Testis (tissue), 2 donors: ENCODE measurements at regions not wholly inside any gene's neighbourhood (a gene's known extent, or its start where the extent isn't known, plus 50 kb on each side); places are given as distances from the start of the nearest gene placed in this dataset.
"Not testable (repeated sequence)": the region's sequence is repeated elsewhere in the genome, so short reads cannot be mapped to it uniquely, and the experiment has no call there.

Experiments
- DNase-seq: peaks from one replicate; pipeline ENCODE4 v3.0.0-alpha.2; 2019
- H3K27ac ChIP-seq, 2 donors: fragments of 200-600 bp; sonication (generic); one replicate each; pipeline ENCODE4 v1.5.1; 2019
- H3K27me3 ChIP-seq: fragments of 200-600 bp; sonication (generic); one replicate; pipeline ENCODE4 v1.5.1; 2019
- H3K36me3 ChIP-seq: fragments of 200-600 bp; sonication (generic); one replicate; pipeline ENCODE4 v1.5.1; 2017; ENCODE audit warnings: low read depth; ENCODE audit errors: missing control alignments
- H3K4me1 ChIP-seq: fragments of 200-600 bp; sonication (generic); one replicate; pipeline ENCODE4 v1.5.1; 2019
- H3K4me3 ChIP-seq, 2 donors: fragments of 200-600 bp; sonication (generic); one replicate each; pipeline ENCODE4 v1.5.1; 2017 to 2019
- H3K9me3 ChIP-seq: fragments of 200-600 bp; sonication (generic); one replicate; pipeline ENCODE4 v1.5.1; 2017
- CTCF ChIP-seq, 3 experiments: fragments of 450-650 bp in 2 of 3; fragments of 200-600 bp in 1 of 3; sonication (generic) in 1 of 3; IDR thresholded peaks; one replicate each; pipeline ENCODE4 v1.5.1; 2016 to 2019; ENCODE audit warnings: antibody characterized with exemption in 3 of 3, mild to moderate bottlenecking in 2 of 3, moderate library complexity in 1 of 3
- POLR2A ChIP-seq: fragments of 450-650 bp; IDR thresholded peaks from one replicate; pipeline ENCODE4 v1.6.1; 2017; ENCODE audit warnings: antibody characterized with exemption, mild to moderate bottlenecking, moderate library complexity
- WGBS, 2 donors: methylation state at CpG; one replicate each; pipeline ENCODE4 v1.1.5; 2018; 5-methylcytosine and 5-hydroxymethylcytosine counted together
- intact Hi-C: fragments of 100-400 bp; cut with DNase I; formaldehyde crosslinking; loops from one replicate; pipeline ENCODE4 v1.15.1; 2023; ENCODE audit warnings: low total_unique reads

GRCh38 chr5:125673359-125673950, 749.8 kb upstream of the GRAMD2B start:
- TF ChIP-seq CTCF (IDR thresholded peaks at IDR 0.05), result no peak
- TF ChIP-seq POLR2A, result no peak
- no peak overlapping the region for H3K4me3 ChIP-seq
- H3K36me3 ChIP-seq, result no peaks in the 10 kb centered on the region
- intact Hi-C loops, result no loop called here
- no peaks in the 10 kb centered on the region for H3K9me3 ChIP-seq
- no peaks in the 10 kb centered on the region for H3K27me3 ChIP-seq
- H3K27ac ChIP-seq, result no peak overlapping the region
- no peak for DNase-seq
- 86 to 91% methylated on average over 4 of the region's 4 CpGs for WGBS, 2 donors
- no peaks in the 10 kb centered on the region for H3K4me1 ChIP-seq

GRCh38 chr5:125679522-125679921, 743.7 kb upstream of the GRAMD2B start:
- intact Hi-C loops, result no loop called here
- no peaks in the 10 kb centered on the region for H3K27me3 ChIP-seq
- WGBS, 2 donors, result 88 to 96% methylated on average over 1 of the region's 1 CpG
- TF ChIP-seq POLR2A (no peak), CTCF (IDR thresholded peaks at IDR 0.05) (no peak)
- no peak for DNase-seq
- no peaks in the 10 kb centered on the region for H3K4me1 ChIP-seq
- no peak overlapping the region for H3K27ac ChIP-seq
- H3K4me3 ChIP-seq, result no peak overlapping the region
- H3K36me3 ChIP-seq, result no peaks in the 10 kb centered on the region
- no peaks in the 10 kb centered on the region for H3K9me3 ChIP-seq

GRCh38 chr5:125683669-125684068, 739.5 kb upstream of the GRAMD2B start:
- no peaks in the 10 kb centered on the region for H3K4me1 ChIP-seq
- no peak overlapping the region for H3K27ac ChIP-seq
- intact Hi-C loops, result no loop called here
- no peak overlapping the region for H3K4me3 ChIP-seq
- no peaks in the 10 kb centered on the region for H3K9me3 ChIP-seq
- H3K27me3 ChIP-seq, result no peaks in the 10 kb centered on the region
- no peak for DNase-seq
- H3K36me3 ChIP-seq, result no peaks in the 10 kb centered on the region
- TF ChIP-seq CTCF (IDR thresholded peaks at IDR 0.05), result no peak
- TF ChIP-seq POLR2A, result no peak

- Histone ChIP-seq H3K4me3 (no peak overlapping the region), H3K36me3 (no peaks in the 10 kb centered on the region), H3K27me3 (no peaks in the 10 kb centered on the region), H3K27ac (no peak overlapping the region), H3K4me1 (no peaks in the 10 kb centered on the region), H3K9me3 (no peaks in the 10 kb centered on the region)
- intact Hi-C loops, result no loop called here
- DNase-seq, result no peak
- TF ChIP-seq CTCF (IDR thresholded peaks at IDR 0.05), result no peak
- no peak for TF ChIP-seq POLR2A
These were observed 737.4 kb upstream of the GRAMD2B start for GRCh38 chr5:125685771-125686170.

- WGBS, 2 donors, result 90 to 91% methylated on average over 6 to 7 of the region's 7 CpGs
These were observed 731.3 kb upstream of the GRAMD2B start for GRCh38 chr5:125691738-125692530.

More at GRCh38 chr5:125691738-125692530, 731.3 kb upstream of the GRAMD2B start:
- H3K27me3 ChIP-seq, intact Hi-C loops, H3K36me3 ChIP-seq, DNase-seq, H3K27ac ChIP-seq, H3K4me1 ChIP-seq, H3K9me3 ChIP-seq, H3K4me3 ChIP-seq: not testable (repeated sequence)
